A549 (cell line): ENCODE measurements at regions not wholly inside any gene's neighbourhood (a gene's known extent, or its start where the extent isn't known, plus 50 kb on each side); places are given as distances from the start of the nearest gene placed in this dataset.

Experiments
- KDM1A ChIP-seq: fragments of 200-600 bp; sonication (generic); IDR thresholded peaks from 2 replicates; pipeline ENCODE4 v1.6.1; 2016; ENCODE audit warnings: low read depth, mild to moderate bottlenecking
- MAZ ChIP-seq: fragments of 150-350 bp; IDR thresholded peaks from 2 replicates; pipeline ENCODE4 v1.6.1; 2014; ENCODE audit warnings: antibody characterized with exemption, low read depth, low read length, borderline replicate concordance
- POLR2A ChIP-seq: IDR thresholded peaks from 2 replicates; pipeline ENCODE4 v1.6.1; 2012; ENCODE audit warnings: mild to moderate bottlenecking, low read length
- TF ChIP-seq, protein P1 (sequence below): fragments of >200 bp; sonication (Bioruptor Twin); formaldehyde crosslinking; IDR thresholded peaks from 3 replicates; pipeline ENCODE4 v1.5.1; 2016

DNA sequence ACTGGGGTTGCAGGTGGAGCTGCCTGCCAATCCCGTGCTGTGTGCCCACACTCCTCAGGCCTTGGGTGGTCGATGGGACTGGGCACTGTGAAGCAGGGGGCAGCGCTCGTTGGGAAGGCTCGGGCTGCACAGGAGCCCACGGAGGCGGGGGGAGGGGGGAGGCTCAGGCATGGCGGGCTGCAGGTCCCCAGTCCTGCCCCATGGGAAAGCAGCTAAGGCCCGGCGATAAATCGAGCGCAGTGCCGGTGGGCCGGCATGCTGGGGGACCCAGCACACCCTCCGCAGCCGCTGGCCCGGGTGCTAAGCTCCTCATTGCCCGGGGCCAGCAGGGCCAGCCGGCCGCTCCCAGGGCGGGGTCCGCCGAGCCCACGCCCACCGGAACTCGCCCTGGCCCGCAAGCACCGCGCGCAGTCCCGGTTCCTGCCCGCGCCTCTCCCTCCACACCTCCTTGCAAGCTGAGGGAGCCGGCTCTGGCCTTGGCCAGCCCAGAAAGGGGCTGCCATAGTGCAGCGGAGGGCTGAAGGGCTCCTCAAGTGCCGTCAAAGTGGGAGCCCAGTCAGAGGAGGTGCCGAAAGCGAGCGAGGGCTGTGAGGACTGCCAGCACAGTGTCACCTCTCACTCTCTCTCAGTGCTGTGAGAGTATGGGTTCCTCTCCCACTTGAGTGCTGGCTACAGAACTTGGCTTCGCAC lies 1210.6 kb upstream of the NXPH2 start:
- TF ChIP-seq, protein P1, sequence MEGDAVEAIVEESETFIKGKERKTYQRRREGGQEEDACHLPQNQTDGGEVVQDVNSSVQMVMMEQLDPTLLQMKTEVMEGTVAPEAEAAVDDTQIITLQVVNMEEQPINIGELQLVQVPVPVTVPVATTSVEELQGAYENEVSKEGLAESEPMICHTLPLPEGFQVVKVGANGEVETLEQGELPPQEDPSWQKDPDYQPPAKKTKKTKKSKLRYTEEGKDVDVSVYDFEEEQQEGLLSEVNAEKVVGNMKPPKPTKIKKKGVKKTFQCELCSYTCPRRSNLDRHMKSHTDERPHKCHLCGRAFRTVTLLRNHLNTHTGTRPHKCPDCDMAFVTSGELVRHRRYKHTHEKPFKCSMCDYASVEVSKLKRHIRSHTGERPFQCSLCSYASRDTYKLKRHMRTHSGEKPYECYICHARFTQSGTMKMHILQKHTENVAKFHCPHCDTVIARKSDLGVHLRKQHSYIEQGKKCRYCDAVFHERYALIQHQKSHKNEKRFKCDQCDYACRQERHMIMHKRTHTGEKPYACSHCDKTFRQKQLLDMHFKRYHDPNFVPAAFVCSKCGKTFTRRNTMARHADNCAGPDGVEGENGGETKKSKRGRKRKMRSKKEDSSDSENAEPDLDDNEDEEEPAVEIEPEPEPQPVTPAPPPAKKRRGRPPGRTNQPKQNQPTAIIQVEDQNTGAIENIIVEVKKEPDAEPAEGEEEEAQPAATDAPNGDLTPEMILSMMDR, result no peak
- TF ChIP-seq POLR2A, result no peak
- TF ChIP-seq MAZ, result no peak
- TF ChIP-seq KDM1A, result no peak
